Keratinocyte (primary cell): ENCODE measurements at regions not wholly inside any gene's neighbourhood (a gene's known extent, or its start where the extent isn't known, plus 50 kb on each side); places are given as distances from the start of the nearest gene placed in this dataset.
"Not testable (repeated sequence)": the region's sequence is repeated elsewhere in the genome, so short reads cannot be mapped to it uniquely, and the experiment has no call there.

Source experiments
- DNase-seq: peaks from one replicate; pipeline ENCODE4 v3.0.0-alpha.2; 2011; ENCODE audit warnings: low read depth, missing footprints, low spot score
- FAIRE-seq: peaks from 2 replicates; lab custom pipeline; 2011; peaks lifted over from hg19 to GRCh38; lab: Jason Lieb, UNC
- H2AFZ ChIP-seq: 2 replicates; pipeline ENCODE4 v1.6.0; 2012; ENCODE audit warnings: low read length, control low read depth, inconsistent platforms; ENCODE audit not compliant: control insufficient read depth
- H3K27ac ChIP-seq: 2 replicates; pipeline ENCODE4 v1.5.1; 2011; ENCODE audit warnings: low read length; ENCODE audit not compliant: control insufficient read depth, insufficient read depth
- H3K27me3 ChIP-seq: 3 replicates; pipeline ENCODE4 v1.6.0; 2011; ENCODE audit warnings: low read length; ENCODE audit not compliant: control insufficient read depth, insufficient read depth; ENCODE audit errors: extremely low read depth
- H3K36me3 ChIP-seq, 2 experiments: 2 replicates in 1 of 2; 3 replicates in 1 of 2; pipeline ENCODE4 v1.5.1; 2011; ENCODE audit warnings: low read length in 2 of 2, mild to moderate bottlenecking in 1 of 2; ENCODE audit not compliant: control insufficient read depth in 2 of 2, insufficient read depth in 2 of 2; ENCODE audit errors: extremely low read depth in 1 of 2
- H3K4me1 ChIP-seq: 3 replicates; pipeline ENCODE4 v1.5.1; 2011; ENCODE audit warnings: low read length; ENCODE audit not compliant: control insufficient read depth, insufficient read depth; ENCODE audit errors: extremely low read depth
- H3K4me2 ChIP-seq: 3 replicates; pipeline ENCODE4 v1.6.0; 2011; ENCODE audit warnings: low read depth, low read length; ENCODE audit not compliant: control insufficient read depth, insufficient read depth; ENCODE audit errors: extremely low read depth
- H3K4me3 ChIP-seq, 3 experiments: fragments of 200-600 bp in 1 of 3; sonication (generic) in 1 of 3; 2 replicates in 2 of 3; 3 replicates in 1 of 3; pipeline ENCODE4 v1.5.1; 2011 to 2016; ENCODE audit warnings: low read length in 3 of 3, mild to moderate bottlenecking in 3 of 3, control low read depth in 2 of 3, inconsistent platforms in 1 of 3, low read depth in 1 of 3, mixed read lengths in 1 of 3, mixed run types in 1 of 3, moderate library complexity in 1 of 3; ENCODE audit not compliant: control insufficient read depth in 2 of 3, insufficient read depth in 2 of 3; ENCODE audit errors: extremely low read depth in 1 of 3
- H3K79me2 ChIP-seq: 2 replicates; pipeline ENCODE4 v1.6.0; 2012; ENCODE audit warnings: low read length; ENCODE audit not compliant: control insufficient read depth, insufficient read depth
- H3K9ac ChIP-seq: 3 replicates; pipeline ENCODE4 v1.6.0; 2011; ENCODE audit warnings: low read length; ENCODE audit not compliant: control insufficient read depth, insufficient read depth; ENCODE audit errors: extremely low read depth
- H3K9me1 ChIP-seq: 3 replicates; pipeline ENCODE4 v1.6.0; 2011; ENCODE audit warnings: low read length; ENCODE audit not compliant: control insufficient read depth, insufficient read depth; ENCODE audit errors: extremely low read depth
- H3K9me3 ChIP-seq: 2 replicates; pipeline ENCODE4 v1.5.1; 2012; ENCODE audit warnings: low read depth, low read length; ENCODE audit not compliant: control insufficient read depth
- H4K20me1 ChIP-seq: 3 replicates; pipeline ENCODE4 v1.6.0; 2011; ENCODE audit warnings: low read length; ENCODE audit not compliant: control insufficient read depth, insufficient read depth; ENCODE audit errors: extremely low read depth
- CTCF ChIP-seq, 3 experiments: IDR thresholded peaks in 1 of 3; conservative IDR thresholded peaks in 1 of 3; optimal IDR thresholded peaks in 1 of 3; 2 replicates in 2 of 3; 3 replicates in 1 of 3; pipeline versions ENCODE3 to v1.5.1; 2011; ENCODE audit warnings: low read length in 3 of 3, mild to moderate bottlenecking in 3 of 3, moderate library complexity in 2 of 3, control low read depth in 1 of 3, inconsistent platforms in 1 of 3; ENCODE audit not compliant: insufficient read depth in 2 of 3; ENCODE audit errors: extremely low read depth in 1 of 3
- EZH2 ChIP-seq: IDR thresholded peaks from one replicate; pipeline ENCODE4 v1.6.1; 2012; ENCODE audit warnings: inconsistent platforms, mild to moderate bottlenecking, low read length, moderate library complexity
- dilution Hi-C: fragments of 300-500 bp; cut with MboI; formaldehyde crosslinking; loops from one replicate; pipeline ENCODE4 v1.7.0; 2020; ENCODE audit warnings: low sequenced_read_pairs; ENCODE audit not compliant: extremely low pct_ligation_motif_present

- H3K79me2 ChIP-seq, H3K4me3 ChIP-seq, H3K27ac ChIP-seq, H3K4me2 ChIP-seq, H3K9me1 ChIP-seq, H3K27me3 ChIP-seq, H3K36me3 ChIP-seq, H4K20me1 ChIP-seq, dilution Hi-C loops, H3K9me3 ChIP-seq, DNase-seq, H2AFZ ChIP-seq, H3K4me1 ChIP-seq, H3K9ac ChIP-seq, FAIRE-seq: not testable (repeated sequence)
These were observed 125.3 kb upstream of the PJA2 start for GRCh38 chr5:109535090-109535489.

GRCh38 chr5:109533751-109534272 lies 124.0 kb upstream of the PJA2 start:
- Histone ChIP-seq H3K9me3 (no peaks in the 10 kb centered on the region), H3K9me1 (no peaks in the 10 kb centered on the region), H3K4me2 (no peak overlapping the region), H4K20me1 (no peaks in the 10 kb centered on the region), H3K27me3 (no peaks in the 10 kb centered on the region), H2AFZ (peak overlapping the region; percentile 25), H3K9ac (no peak overlapping the region), H3K4me1 (no peaks in the 10 kb centered on the region), H3K36me3 (no peaks in the 10 kb centered on the region), H3K4me3 (no peak overlapping the region), H3K79me2 (no peaks in the 10 kb centered on the region), H3K27ac (no peak overlapping the region)
- no peak for DNase-seq
- FAIRE-seq, result no peak
- TF ChIP-seq CTCF (optimal IDR thresholded peaks at IDR 0.05 in 1 of 3, IDR thresholded peaks at IDR 0.05 in 1 of 3, conservative IDR thresholded peaks at IDR 0.05 in 1 of 3; ENCODE audit: extremely low read depth in 1 of 3, insufficient read depth in 2 of 3, low read length in 3 of 3) (no peak), EZH2 (no peak)
- dilution Hi-C loops, result no loop called here

- no peaks in the 10 kb centered on the region for H3K27me3 ChIP-seq
- no peaks in the 10 kb centered on the region for H4K20me1 ChIP-seq
- no peaks in the 10 kb centered on the region for H3K9me1 ChIP-seq
- dilution Hi-C loops, result no loop called here
- no peak overlapping the region for H3K4me3 ChIP-seq
- TF ChIP-seq CTCF (optimal IDR thresholded peaks at IDR 0.05 in 1 of 3, IDR thresholded peaks at IDR 0.05 in 1 of 3, conservative IDR thresholded peaks at IDR 0.05 in 1 of 3; ENCODE audit: extremely low read depth in 1 of 3, insufficient read depth in 2 of 3, low read length in 3 of 3), result no peak
- no peak for TF ChIP-seq EZH2
- DNase-seq (no peak), FAIRE-seq (no peak)
- no peaks in the 10 kb centered on the region for H3K9me3 ChIP-seq
- H3K4me2 ChIP-seq, result no peak overlapping the region
- no peaks in the 10 kb centered on the region for H3K79me2 ChIP-seq
- H3K36me3 ChIP-seq, result no peaks in the 10 kb centered on the region
- H3K4me1 ChIP-seq, result no peaks in the 10 kb centered on the region
- no peak overlapping the region for H2AFZ ChIP-seq
- H3K27ac ChIP-seq, result no peak overlapping the region
- H3K9ac ChIP-seq, result no peak overlapping the region
These were observed 123.1 kb upstream of the PJA2 start for GRCh38 chr5:109532773-109533364.
